HCT116 (cell line): ENCODE measurements at regions not wholly inside any gene's neighbourhood (a gene's known extent, or its start where the extent isn't known, plus 50 kb on each side); places are given as distances from the start of the nearest gene placed in this dataset.

ENCODE experiments used
- ATAC-seq: fragments of 200-7000 bp; cut with Tn5 transposase; 2 replicates; pipeline ENCODE4 v1.9.1; 2020; ENCODE audit warnings: mild to moderate bottlenecking, moderate library complexity
- BruUV-seq: library from RNA; stranded (reverse); fragments of 400-500 nt; replicated peaks from 2 replicates; lab custom pipeline; 2021; lab: Mats Ljungman, UMichigan
- CTCF ChIA-PET: fragments of 300-600 bp; sonication (Branson Sonifier 250); formaldehyde crosslinking; loops from one replicate; lab custom pipeline; 2021; ENCODE audit warnings: antibody characterized with exemption; lab: Charles Lee
- POLR2A ChIA-PET: fragments of 300-600, 350-600 bp; sonication (Branson Sonifier 250); formaldehyde crosslinking; loops from one replicate; lab custom pipeline; 2021; ENCODE audit warnings: antibody characterized with exemption; lab: Charles Lee
- RAD21 ChIA-PET, 2 experiments: fragments of 300-600 bp; sonication (Branson Sonifier 250); formaldehyde crosslinking; loops; one replicate each; lab custom pipeline; 2023; ENCODE audit warnings: low total read pairs in 2 of 2; ENCODE audit not compliant: uncharacterized antibody in 2 of 2, unreplicated experiment in 2 of 2, low non-redundant PET in 1 of 2; lab: Charles Lee
- DNase-seq: peaks from one replicate; pipeline ENCODE4 v3.0.0-alpha.2; 2010; ENCODE audit warnings: low read depth, low spot score
- H2AFZ ChIP-seq: fragments of 200-600 bp; shearing (Covaris generic), sonication (generic); 2 replicates; pipeline ENCODE4 v1.6.1; 2017; ENCODE audit warnings: low read depth, mixed run types, mixed read lengths, antibody characterized with exemption, low read length; ENCODE audit not compliant: poor library complexity, severe bottlenecking
- H3K27ac ChIP-seq: 2 replicates; pipeline ENCODE4 v1.5.1; 2012; ENCODE audit warnings: low read depth, low read length
- H3K27me3 ChIP-seq: fragments of 200-600 bp; sonication (generic); 2 replicates; pipeline ENCODE4 v1.6.1; 2016; ENCODE audit warnings: mixed run types, low read length, mixed read lengths; ENCODE audit not compliant: insufficient read depth
- H3K36me3 ChIP-seq, 2 experiments: fragments of 200-500 bp in 1 of 2; fragments of 200-600 bp in 1 of 2; sonication (Bioruptor generic) in 1 of 2; sonication (generic) in 1 of 2; 2 replicates each; pipeline versions ENCODE4 v1.5.1 to v1.6.1; 2014 to 2016; ENCODE audit warnings: low read length in 2 of 2, inconsistent platforms in 1 of 2, mixed read lengths in 1 of 2, mixed run types in 1 of 2; ENCODE audit not compliant: insufficient read depth in 2 of 2, control insufficient read depth in 1 of 2
- H3K4me1 ChIP-seq, 2 experiments: fragments of 200-600 bp in 1 of 2; sonication (generic) in 1 of 2; 2 replicates each; pipeline versions ENCODE4 v1.5.1 to v1.6.1; 2012 to 2017; ENCODE audit warnings: low read length in 2 of 2, inconsistent platforms in 1 of 2, mild to moderate bottlenecking in 1 of 2, mixed read lengths in 1 of 2, mixed run types in 1 of 2, moderate library complexity in 1 of 2; ENCODE audit not compliant: insufficient read depth in 2 of 2, control insufficient read depth in 1 of 2
- H3K4me2 ChIP-seq: fragments of 200-600 bp; sonication (generic); 2 replicates; pipeline ENCODE4 v1.6.1; 2017; ENCODE audit warnings: mixed run types, low read length, mixed read lengths
- H3K4me3 ChIP-seq, 2 experiments: fragments of 200-600 bp in 1 of 2; sonication (generic) in 1 of 2; replicated peaks in 1 of 2; 2 replicates each; pipeline ENCODE4 v1.5.1; 2011 to 2016; ENCODE audit warnings: low read length in 2 of 2, control low read depth in 1 of 2, low read depth in 1 of 2, mild to moderate bottlenecking in 1 of 2, mixed read lengths in 1 of 2, mixed run types in 1 of 2
- H3K79me2 ChIP-seq: fragments of 200-600 bp; sonication (generic); 2 replicates; pipeline ENCODE4 v1.6.1; 2017; ENCODE audit warnings: mild to moderate bottlenecking, mixed run types, low read length, moderate library complexity, mixed read lengths; ENCODE audit not compliant: insufficient read depth
- H3K9ac ChIP-seq: fragments of 200-600 bp; sonication (generic); 2 replicates; pipeline ENCODE4 v1.6.1; 2016; ENCODE audit warnings: low read length, mixed read lengths
- H3K9me2 ChIP-seq: fragments of 200-600 bp; sonication (generic), shearing (Covaris generic); 2 replicates; pipeline ENCODE4 v1.6.1; 2017; ENCODE audit warnings: mixed run types, mild to moderate bottlenecking, moderate library complexity; ENCODE audit not compliant: insufficient read depth
- H3K9me3 ChIP-seq, 2 experiments: fragments of 200-500 bp in 1 of 2; fragments of 200-600 bp in 1 of 2; sonication (Bioruptor generic) in 1 of 2; sonication (generic) in 1 of 2; 2 replicates each; pipeline ENCODE4 v1.6.1; 2014 to 2017; ENCODE audit warnings: low read length in 2 of 2, mixed read lengths in 2 of 2, inconsistent platforms in 1 of 2, low read depth in 1 of 2, mild to moderate bottlenecking in 1 of 2, mixed run types in 1 of 2, moderate library complexity in 1 of 2; ENCODE audit not compliant: control insufficient read depth in 1 of 2, insufficient read depth in 1 of 2
- H4K20me1 ChIP-seq: fragments of 200-600 bp; sonication (generic), shearing (Covaris generic); 2 replicates; pipeline ENCODE4 v1.6.1; 2017; ENCODE audit warnings: mixed run types, mild to moderate bottlenecking, moderate library complexity; ENCODE audit not compliant: insufficient read depth
- CTCF ChIP-seq, 3 experiments: fragments of 200-600 bp in 1 of 3; sonication (generic) in 1 of 3; IDR thresholded peaks in 2 of 3; conservative IDR thresholded peaks in 1 of 3; 2 replicates each; pipeline ENCODE4 v1.5.1; 2012 to 2017; ENCODE audit warnings: low read depth in 2 of 3, low read length in 2 of 3, antibody characterized with exemption in 1 of 3, borderline replicate concordance in 1 of 3, control low read depth in 1 of 3, mild to moderate bottlenecking in 1 of 3, mixed read lengths in 1 of 3, mixed run types in 1 of 3, moderate library complexity in 1 of 3; ENCODE audit not compliant: insufficient read depth in 1 of 3
- EGR1 ChIP-seq: IDR thresholded peaks from 2 replicates; pipeline ENCODE4 v1.6.1; 2012; ENCODE audit warnings: low read depth
- FOSL1 ChIP-seq: IDR thresholded peaks from 2 replicates; pipeline ENCODE4 v1.6.1; 2012; ENCODE audit warnings: low read depth
- RAD21 ChIP-seq: IDR thresholded peaks from 2 replicates; pipeline ENCODE4 v1.6.1; 2012; ENCODE audit warnings: low read depth, mild to moderate bottlenecking
- ZBTB33 ChIP-seq: IDR thresholded peaks from 2 replicates; pipeline ENCODE4 v1.6.1; 2011; ENCODE audit warnings: mild to moderate bottlenecking, low read length, moderate library complexity; ENCODE audit not compliant: insufficient replicate concordance; ENCODE audit errors: extremely low read depth
- intact Hi-C: fragments of 100-400 bp; cut with micrococcal nuclease; formaldehyde crosslinking; loops from 2 replicates; pipeline ENCODE4 v1.10.0; 2022

GRCh38 chr18:40159141-40160017 is 1795.7 kb upstream of the PIK3C3 start:
- Histone ChIP-seq H3K36me3 (no peaks in the 10 kb centered on the region), H3K27me3 (no peaks in the 10 kb centered on the region), H3K4me2 (peak overlapping the region; percentile 39; the same call in 1 of the 2 replicates), H3K4me3 (0 out of 4 replicates have a peak overlapping the region, but pooled peaks of 1 of the 2 experiments have one; percentile 20), H3K9ac (no peak overlapping the region), H3K79me2 (no peaks in the 10 kb centered on the region), H2AFZ (peak overlapping the region; percentile 61), H3K9me3 (peaks cover 0 to under 1% of the 10 kb centered on the region in 2 experiments; a peak in 2 of 4 replicates), H3K9me2 (no peaks in the 10 kb centered on the region), H4K20me1 (no peaks in the 10 kb centered on the region), H3K4me1 (no peaks in the 10 kb centered on the region), H3K27ac (no peak overlapping the region)
- TF ChIP-seq FOSL1 (no peak), CTCF (IDR thresholded peaks at IDR 0.05 in 2 of 3, conservative IDR thresholded peaks at IDR 0.05 in 1 of 3; ENCODE audit: borderline replicate concordance in 1 of 3, insufficient read depth in 1 of 3, low read depth in 2 of 3, low read length in 2 of 3) (peak; percentile 25 to 63 (median 52); a peak in 4 of 6 replicates), EGR1 (no peak), RAD21 (peak; percentile 54), ZBTB33 (no peak)
- DNase-seq (peak; percentile 16), ATAC-seq (peak; percentile 74)
- ChIA-PET CTCF (no interaction called here), RAD21 (no interaction called here), POLR2A (no interaction called here)
- BruUV-seq = no TSS peak
- intact Hi-C loops = no loop called here
